ENCODE measurements at regions not wholly inside any gene's neighbourhood (a gene's known extent, or its start where the extent isn't known, plus 50 kb on each side); places are given as distances from the start of the nearest gene placed in this dataset.

DNA sequence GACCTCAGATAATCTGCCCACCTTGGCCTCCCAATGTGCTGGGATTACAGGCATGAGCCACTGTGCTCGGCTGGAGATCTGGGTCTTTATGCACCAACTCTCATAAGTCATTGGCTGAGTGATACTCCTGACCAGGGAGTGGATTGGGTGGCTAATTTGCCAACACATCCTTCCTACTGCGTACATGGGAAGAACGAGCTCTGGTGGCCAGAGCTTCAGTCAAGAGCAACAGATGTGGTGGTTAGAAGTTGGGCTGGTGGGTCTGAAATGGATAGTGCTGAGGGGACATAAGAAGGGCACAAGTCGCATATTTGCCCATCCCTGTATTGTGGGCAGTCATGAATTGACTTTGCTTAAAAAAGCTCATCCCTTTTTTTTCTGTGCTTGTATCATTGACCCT, 74.1 kb upstream of the AMPD3 start:
- TF ChIP-seq, protein P1, sequence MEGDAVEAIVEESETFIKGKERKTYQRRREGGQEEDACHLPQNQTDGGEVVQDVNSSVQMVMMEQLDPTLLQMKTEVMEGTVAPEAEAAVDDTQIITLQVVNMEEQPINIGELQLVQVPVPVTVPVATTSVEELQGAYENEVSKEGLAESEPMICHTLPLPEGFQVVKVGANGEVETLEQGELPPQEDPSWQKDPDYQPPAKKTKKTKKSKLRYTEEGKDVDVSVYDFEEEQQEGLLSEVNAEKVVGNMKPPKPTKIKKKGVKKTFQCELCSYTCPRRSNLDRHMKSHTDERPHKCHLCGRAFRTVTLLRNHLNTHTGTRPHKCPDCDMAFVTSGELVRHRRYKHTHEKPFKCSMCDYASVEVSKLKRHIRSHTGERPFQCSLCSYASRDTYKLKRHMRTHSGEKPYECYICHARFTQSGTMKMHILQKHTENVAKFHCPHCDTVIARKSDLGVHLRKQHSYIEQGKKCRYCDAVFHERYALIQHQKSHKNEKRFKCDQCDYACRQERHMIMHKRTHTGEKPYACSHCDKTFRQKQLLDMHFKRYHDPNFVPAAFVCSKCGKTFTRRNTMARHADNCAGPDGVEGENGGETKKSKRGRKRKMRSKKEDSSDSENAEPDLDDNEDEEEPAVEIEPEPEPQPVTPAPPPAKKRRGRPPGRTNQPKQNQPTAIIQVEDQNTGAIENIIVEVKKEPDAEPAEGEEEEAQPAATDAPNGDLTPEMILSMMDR (IDR thresholded peaks at IDR 0.05), result no peak
- no peak for TF ChIP-seq POLR2A (IDR thresholded peaks at IDR 0.05)
- TF ChIP-seq EP300 (IDR thresholded peaks at IDR 0.05), result no peak

All from tibial nerve (tissue), 4 donors.